ENCODE measurements at regions not wholly inside any gene's neighbourhood (a gene's known extent, or its start where the extent isn't known, plus 50 kb on each side); places are given as distances from the start of the nearest gene placed in this dataset.
"Not testable (repeated sequence)": the region's sequence is repeated elsewhere in the genome, so short reads cannot be mapped to it uniquely, and the experiment has no call there.

DNA sequence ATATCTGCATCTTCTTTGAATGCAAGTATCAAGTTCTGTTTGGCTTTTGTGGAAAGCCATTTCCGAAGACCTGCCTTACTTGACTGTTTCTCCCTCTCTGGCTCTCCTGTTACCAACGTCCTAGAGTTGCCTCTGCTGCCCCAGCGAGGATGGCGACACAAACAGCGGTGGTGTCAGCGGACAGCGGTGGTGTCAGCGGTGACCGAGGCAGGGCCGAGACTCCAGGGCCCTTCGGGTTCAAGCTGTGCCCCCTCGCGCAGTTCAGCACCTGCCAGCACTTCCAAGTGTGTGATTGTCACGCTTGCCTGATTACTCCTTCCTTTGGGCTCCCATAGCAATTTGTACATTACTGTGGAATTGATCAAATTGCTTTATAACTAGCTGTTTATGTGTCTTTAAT lies 336.9 kb upstream of the FAT1 start:
- no peak for DNase-seq (ENCODE audit: low read depth)

DNA sequence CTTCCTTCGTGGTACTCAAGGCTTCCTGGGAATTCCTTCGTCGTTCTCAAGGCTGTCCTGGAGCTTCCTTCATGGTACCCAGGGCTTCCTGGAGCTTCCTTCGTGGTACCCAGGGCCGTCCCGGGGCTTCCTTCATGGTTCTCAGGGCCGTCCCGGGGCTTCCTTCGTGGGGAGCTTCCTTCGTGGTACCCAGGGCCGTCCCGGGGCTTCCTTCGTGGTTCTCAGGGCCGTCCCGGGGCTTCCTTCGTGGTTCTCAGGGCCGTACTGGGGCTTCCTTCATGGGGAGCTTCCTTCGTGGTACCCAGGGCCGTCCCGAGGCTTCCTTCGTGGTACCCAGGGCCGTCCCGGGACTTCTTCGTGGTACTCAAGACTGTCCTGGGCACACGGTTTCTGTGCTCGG lies 339.6 kb upstream of the FAT1 start:
- no peak for DNase-seq (ENCODE audit: low read depth)

DNA sequence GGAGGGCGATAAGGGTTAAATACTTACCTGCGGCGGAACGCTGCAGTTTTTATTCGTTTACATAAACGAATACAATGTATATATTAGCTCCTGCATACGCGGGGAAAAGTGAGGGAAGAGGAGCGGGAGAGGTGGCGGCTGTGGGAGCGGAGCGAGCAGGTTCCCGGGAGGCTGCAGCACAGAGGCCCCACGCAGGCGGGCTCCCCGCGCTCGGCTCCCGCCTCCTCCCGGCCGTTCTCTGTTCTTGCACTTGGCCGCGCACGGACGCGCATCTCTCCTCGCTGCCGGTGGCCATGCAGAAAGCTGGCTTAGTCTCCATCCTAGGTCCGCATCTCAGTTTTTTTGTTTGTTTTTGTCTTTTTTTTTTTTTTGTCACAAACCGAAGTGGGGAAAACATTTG lies 340.4 kb upstream of the FAT1 start:
- DNase-seq (ENCODE audit: low read depth), result no peak

DNA sequence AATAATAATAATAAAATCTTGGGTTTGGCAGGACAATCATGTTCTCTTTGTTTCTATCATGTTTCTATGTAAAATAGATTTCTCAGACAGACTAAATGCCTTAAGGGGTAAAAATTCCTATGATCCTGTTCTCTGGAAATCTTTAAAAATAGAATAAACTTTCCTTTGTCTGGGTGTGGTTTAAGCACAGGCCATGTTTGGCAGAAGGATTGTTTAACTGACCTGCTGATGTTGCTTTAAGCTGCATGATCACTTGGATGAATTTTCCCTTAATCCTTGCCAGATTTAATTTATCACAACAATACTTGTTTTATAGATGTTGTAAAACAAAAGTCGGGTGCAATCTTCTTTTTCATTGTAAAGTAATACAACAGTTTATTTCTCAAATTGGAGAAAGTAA lies 341.7 kb upstream of the FAT1 start:
- DNase-seq (ENCODE audit: low read depth), result no peak

DNA sequence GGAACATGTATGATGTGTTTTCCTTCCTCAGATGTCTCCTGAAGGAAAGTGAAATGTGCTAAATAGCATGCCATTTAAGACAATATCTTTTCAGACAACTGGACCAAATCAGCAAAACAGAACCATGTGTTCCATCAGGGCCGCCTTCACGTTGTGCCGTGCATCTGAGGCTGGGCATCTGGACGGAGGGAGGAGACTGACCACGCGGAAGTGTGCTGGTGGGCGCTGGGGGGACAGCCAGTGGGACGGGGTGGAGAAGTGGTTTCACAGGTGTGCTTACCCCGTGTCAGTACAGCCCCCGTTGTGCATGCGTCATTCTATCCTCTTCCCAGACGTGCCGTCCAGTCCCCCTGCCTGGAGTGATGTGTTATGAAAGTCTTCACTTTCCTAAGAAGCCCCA lies 342.1 kb upstream of the FAT1 start:
- DNase-seq (ENCODE audit: low read depth), result no peak

DNA sequence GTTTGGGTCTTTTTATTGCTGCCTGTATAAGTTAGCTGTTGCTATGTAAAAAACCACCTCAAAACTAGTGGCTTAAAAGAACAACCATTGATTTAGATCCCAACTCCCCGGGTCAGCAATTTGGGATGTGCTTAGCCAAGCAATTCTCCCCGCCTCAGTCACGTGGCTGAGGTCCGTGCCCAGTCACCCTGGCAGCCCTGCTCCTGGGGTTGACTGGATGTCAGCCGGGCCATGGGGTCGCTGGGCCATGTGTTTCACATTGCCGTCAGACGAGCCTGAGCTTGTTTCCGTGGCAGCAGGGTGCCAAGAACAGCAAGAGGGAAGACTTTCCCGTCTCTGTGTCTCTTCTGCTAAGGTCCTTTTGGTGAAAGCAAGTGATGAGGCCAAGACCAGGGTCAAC lies 345.7 kb upstream of the FAT1 start:
- no peak for DNase-seq (ENCODE audit: low read depth)

DNA sequence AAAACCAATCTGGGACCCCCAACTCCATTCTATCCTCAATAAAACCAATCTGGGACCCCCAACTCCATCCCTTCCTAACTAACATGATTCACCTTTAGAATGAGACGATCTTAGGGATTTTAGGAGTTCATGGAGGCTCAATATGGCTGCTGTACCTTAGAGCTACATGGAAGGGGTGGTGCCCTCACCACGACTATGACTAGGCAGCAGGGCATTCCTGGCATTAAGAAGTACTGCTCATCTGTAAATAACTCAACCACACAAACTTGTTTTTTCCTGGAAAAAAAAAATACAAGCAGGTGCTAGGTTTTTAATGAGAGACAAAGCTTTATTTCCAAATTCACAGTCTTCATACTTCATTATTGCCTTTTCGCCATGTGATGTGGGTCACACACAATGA lies 346.5 kb upstream of the FAT1 start:
- no peak for DNase-seq (ENCODE audit: low read depth)

DNA sequence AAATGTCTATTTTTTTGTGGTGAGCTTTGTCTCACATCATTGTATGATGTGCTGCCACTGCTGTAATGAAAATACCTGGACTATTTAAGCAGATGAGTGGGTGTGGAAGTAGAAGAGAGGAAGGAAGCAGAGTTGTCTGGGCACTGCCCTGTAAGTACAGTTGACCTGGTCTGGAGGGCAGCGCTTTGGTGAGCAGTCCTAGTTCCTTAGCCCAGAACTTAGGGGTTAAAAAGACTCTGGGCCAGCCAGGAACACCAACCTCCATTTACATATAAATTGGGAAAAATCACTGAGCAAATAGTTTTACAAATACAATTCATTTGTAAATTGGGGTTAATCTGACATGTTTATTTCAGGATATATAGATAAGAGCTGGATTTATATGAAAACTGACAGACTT lies 347.1 kb upstream of the FAT1 start:
- DNase-seq (ENCODE audit: low read depth), result no peak

DNA sequence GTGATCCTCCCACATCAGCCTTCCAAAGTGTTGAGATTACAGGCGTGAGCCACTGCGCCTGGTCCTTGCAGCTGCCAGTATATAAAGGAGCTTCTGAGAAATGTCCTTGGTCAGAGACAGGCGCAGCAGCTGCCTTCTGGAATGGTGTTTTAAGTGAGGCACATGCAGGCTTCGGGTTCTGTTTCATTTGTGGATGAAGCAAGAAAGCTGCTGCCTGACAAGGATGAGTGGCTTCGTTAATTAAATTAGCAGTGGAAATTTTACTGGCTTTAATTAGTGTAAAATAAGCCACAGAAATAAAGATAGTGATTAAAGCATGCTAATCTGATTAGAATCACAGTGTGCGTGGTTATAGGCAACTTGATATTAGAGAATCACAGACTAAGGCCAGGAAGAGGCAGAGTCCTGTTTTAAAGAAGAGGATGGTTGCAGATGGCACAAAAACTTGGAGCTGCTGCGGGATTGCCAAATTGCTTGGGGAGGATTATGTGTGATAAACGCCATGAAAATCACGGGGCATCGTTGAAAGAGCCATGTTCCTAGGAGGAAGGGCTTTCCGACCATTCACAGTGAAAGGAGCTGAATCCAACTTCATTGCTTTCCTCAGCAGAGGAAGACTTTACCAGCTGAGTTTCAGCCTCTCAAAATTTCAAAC lies 348.4 kb upstream of the FAT1 start:
- no peak for DNase-seq (ENCODE audit: low read depth)

DNA sequence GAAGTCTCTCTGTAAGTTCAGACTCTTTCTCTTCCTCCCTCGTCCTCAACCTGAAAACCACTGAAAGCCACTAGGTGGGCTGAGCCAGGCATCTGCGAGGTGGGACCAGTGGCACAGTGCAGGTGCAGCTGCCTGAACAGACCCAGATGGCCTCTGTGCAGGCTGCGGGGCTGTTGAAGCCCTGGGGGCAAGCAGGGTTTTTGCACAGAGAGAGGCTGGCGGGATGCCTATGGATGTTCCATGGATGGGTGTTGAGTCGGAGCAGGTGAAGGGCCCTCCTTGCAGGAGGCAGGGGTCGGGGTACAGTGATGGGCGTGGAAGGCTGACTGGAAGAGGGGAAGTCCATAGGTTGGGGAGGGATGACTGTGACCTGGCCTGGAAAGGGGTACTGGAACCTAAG lies 350.2 kb upstream of the FAT1 start:
- no peak for DNase-seq (ENCODE audit: low read depth)

DNA sequence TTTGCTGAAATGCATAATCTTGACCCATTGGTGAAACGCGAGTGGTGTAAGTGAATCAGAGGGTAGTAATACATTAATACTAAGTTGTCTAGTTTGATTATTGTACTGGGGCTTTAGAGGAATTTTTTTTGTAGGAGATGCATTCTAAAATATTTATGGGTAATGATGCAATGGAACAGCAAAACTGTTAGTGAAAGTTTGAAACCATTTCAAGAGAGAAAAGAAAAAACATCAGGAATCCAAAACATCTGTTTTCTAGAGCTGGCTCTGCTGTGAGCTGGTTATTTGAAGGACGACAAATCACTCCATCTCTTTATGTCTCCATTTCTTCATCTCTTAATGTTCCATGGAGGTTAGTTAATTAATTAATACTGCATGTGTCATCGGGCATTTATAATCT lies 351.9 kb upstream of the FAT1 start:
- no peak for DNase-seq (ENCODE audit: low read depth)

DNA sequence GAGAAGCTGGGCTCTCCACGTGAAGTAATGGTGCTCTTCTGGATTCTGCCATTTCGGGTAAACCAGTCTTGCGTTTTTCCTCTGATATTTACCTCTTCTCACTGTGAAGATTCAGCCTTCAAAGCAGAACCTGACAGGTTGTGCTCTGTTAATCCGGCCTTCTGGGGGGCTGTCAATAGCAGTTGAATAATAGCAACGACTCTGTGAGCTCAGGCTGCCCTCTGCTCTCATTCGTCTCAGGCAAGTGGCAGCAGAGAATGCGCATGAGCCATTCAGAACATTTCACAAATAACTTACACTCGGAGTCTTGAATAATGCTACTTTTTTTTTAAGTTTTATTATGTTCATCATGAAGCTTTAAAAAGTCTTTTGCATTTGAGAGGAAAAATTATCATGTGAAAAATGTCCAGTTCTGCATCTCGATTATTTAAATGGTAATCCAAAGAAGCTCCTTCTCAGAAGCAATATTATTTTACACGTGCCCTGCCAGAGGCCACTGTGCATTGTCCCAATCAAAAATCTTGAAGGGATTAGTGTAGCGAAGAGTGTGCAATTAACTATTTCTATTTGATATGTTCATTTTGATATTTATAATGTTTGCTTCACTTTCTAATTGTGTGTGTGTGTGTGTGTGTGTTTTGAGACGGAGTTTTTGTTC lies 354.2 kb upstream of the FAT1 start:
- DNase-seq (ENCODE audit: low read depth), result no peak

DNA sequence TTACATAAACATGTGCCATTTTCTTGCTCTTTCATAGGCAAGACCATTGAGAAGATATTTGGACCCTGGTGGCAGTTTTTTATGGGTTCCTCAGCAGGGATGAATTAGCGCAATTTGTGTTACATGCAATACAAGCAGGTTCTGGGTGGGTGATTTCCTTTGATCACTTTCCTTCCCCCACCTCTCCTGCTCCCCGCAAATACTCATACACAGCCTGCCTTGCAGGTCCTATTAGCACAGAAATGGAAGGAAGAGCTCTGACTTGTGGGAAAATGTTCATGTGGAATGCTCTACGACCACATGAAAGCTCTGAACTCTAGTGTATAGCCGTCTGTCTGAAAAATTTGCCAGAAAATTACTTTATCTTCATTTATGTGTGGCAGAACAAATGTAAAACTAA lies 361.0 kb upstream of the FAT1 start:
- DNase-seq (ENCODE audit: low read depth), result no peak

DNA sequence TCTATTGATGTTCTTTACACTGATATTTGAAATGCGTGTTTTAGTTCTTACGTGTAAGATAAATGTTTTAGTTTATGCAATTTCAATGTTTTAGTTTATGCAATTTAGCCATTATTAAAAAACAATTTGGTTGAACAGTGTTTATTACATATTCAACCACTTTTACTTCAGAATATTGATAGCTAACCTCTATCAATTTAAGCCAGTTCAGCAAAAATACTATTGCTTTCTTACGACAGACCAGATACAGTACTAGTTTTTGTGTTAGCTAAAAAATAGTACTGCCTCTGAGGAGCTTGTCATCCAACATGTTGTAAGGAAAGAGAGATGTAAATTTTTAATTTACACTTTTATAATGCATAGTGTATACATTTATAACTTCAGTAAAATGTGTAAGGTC lies 361.7 kb upstream of the FAT1 start:
- DNase-seq (ENCODE audit: low read depth), result no peak

DNA sequence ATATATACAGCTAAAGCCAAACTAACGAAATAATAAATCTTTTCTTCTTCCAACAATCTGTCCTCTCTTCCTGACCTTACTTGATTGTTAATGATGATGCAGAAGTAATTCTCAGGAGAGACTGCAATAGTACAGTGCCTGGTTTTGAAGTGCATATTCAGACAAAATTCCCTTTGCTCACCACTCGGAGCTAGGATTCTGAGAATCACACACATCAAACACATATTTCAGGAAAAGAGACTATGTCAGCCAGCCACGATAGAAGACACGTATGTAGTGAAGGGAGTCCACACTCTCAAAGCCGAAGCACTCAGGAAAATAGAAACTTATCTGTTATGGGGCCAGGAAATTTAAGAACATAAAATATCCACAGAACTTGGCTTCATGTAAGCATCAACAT lies 362.5 kb upstream of the FAT1 start:
- DNase-seq (ENCODE audit: low read depth), result no peak

DNA sequence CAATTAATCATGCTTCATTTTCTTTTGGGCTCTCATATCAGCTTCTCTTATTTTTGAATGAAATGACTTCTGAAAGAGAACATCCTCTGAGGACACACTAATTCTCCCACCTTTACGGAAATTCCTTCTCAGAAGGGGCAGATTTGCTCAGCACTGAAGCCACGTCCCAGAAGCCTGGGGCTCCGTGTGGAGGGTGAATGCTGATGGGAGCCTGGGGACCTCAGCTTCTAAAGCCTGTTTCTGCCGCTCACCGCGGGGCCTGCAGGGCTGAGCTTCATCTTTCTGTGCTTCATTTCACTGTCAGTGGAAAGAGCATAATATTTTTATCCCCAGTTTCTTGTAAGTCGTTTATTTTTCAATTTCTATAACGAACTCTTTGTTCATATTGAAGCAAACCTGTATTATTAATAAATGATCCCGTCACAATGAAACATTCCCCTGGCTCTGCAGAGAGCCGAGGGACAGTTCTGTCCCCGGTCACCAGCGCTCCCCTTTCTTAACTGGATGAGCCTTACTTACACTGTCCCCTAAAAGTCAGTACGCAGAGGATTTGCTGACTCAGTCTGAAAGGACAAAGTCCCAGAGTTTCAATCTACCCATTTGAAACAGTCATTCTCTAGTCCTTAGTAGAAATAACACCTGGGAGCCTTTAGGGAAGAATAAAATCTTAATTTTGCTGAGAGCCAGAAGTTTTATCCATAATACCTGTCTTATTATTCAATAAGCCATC lies 364.6 kb upstream of the FAT1 start:
- no peak for DNase-seq (ENCODE audit: low read depth)

DNA sequence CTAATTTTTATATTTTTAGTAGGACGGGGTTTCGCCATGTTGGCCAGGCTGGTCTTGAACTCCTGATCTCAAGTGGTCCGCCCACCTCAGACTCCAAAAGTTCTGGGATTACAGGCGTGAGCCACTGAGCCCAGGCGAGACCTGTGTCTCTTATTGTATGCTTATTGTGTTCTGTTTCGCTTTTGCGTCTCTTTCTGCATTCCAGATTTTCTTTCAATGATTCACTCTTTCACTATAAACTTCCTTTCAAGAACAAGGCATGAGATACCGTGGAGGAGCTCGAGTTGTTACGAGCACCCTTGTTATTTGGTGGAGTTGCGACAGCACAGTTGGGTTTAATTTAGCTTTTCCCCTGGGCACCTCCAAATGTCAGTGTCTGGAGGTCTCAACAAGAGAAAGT lies 366.7 kb upstream of the FAT1 start:
- DNase-seq (ENCODE audit: low read depth), result peak; percentile 51

DNA sequence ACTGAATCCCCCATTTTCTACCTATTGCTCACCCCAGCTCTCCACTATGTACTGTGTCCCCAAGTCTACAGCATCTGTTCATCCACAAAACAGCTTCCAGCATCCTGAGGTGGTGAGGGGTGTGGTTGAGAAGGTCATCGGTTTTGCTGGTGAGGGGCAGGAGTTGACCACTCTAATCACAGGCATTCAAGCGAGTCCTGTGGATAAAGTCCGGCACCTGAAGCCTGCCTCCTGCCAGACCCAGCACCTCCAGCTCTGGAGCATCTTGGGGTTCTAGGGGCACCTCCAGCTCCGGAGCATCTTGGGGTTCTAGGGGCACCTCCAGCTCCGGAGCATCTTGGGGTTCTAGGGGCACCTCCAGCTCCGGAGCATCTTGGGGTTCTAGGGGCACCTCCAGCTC lies 367.2 kb upstream of the FAT1 start:
- not testable (repeated sequence) for DNase-seq (ENCODE audit: low read depth)

DNA sequence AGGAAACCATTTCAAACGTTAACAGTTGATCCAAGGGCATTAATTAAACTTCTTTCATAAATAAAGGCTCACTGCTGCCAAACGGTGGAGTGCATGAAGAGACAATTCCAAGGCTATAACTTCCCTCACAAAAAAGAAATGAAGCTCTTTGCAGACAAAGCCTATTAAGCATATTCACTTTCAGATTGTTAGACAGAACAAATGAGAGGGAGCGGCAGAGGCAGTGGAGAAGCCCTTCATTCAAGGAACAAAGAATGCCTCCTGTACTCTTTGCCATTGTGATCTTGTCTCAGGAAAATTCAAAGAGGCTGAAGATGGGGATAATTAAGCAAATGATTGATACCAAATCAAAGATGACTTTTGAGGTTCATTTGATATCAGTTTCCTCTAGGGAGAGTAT lies 370.5 kb upstream of the FAT1 start:
- DNase-seq (ENCODE audit: low read depth), result no peak

DNA sequence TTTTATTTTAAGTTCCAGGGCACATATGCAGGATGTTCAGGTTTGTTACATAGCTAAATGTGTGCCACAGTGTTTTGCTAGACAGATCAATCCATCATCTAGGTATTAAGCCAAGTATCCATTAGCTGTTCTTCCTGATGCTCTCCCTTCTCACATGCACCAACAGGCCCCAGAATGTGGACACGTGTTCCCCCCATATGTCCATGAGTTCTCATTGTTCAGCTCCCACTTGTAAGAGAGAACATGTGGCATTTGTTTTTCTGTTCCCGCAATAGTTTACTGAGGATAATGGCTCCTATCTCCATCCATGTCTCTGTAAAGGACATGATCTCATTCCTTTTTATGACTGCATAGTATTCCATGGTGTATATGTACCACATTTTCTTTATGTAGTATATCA lies 374.8 kb upstream of the FAT1 start:
- no peak for DNase-seq (ENCODE audit: low read depth)

DNA sequence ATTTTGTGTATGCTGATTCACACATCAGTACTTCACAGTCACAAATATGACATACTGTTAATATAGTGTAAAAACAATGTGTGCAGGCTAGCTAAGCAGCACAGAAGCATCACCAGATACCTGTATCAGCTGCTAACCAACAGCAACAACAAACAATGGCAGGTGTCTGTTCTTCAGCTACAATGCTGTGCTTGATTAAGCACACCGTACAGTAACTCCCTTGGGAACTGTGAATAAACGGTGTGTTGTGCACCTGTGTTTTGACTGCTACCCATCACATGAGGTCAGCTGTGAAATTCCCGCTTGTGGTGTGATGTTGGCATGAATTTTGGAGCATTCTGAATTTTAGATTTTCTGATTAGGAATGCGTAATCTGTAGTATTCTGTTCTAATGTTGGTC lies 379.7 kb upstream of the FAT1 start:
- no peak for DNase-seq (ENCODE audit: low read depth)

DNA sequence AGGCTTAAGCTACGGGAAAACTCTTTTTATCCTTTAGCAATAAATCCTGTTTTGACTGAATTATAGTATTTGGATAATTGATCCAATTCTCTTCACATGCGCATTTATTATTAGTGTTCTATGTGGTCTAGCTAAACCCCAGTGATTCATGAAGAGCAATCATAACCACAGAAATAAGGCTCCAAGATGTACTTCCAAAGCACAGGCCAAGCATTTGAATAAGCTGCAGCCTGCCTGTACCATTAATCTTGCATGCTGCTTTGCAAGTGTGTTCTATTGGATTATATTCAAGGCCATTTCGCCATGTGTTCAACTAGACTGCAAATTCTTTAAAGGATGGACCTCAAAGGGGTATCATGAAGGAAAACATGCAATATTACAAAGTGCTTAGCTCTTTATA lies 385.2 kb upstream of the FAT1 start:
- DNase-seq (ENCODE audit: low read depth), result no peak

DNA sequence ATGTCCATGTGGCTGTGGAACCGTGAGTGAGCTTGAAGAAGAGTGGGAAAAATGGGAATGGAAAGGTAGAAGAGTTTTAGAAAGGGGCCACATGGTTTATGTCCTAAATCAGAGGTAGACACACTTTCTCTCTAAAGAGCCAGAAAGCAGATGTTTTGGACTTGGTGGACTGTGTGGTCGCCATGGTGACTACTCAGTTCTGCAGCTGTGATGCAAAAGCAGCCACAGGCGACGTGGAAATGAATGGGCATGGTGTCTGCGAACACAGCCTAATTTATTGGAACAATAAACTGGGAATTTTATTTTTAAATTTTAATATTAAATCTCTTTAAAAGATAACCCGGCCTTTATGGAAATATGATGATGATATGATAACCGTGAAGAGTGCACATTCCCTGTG lies 386.0 kb upstream of the FAT1 start:
- DNase-seq (ENCODE audit: low read depth), result no peak

Measured in HT1080 (cell line).